ENCODE measurements at regions not wholly inside any gene's neighbourhood (a gene's known extent, or its start where the extent isn't known, plus 50 kb on each side); places are given as distances from the start of the nearest gene placed in this dataset.

DNA sequence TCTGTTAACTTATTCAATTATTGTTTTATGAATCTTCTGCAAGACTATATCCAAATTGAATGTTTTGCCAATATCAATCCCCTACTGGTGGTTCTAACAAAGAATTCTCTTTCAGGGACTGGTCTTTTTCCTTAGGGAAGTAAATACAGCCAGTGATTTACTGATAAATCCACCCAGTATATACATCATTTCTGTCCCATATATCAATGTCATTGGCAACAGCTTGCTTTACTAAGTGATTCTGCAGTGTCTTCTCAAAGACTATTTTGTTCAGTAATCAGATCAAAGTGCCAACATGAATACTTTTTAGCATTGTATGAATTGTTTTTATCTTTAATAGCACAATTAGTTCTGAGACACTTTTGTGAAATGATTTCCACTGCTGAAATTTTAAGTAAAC lies 114.0 kb upstream of the OBI1 start:
- DNase-seq (ENCODE audit: low read depth in 1 of 2, low spot score in 2 of 2), result no peak
- POLR2A ChIA-PET (ENCODE audit: partially characterized antibody), result no interaction called here
- Histone ChIP-seq H3K4me2 (ENCODE audit: insufficient read depth in 1 of 2, low read depth in 2 of 2, low read length in 2 of 2) (no peak overlapping the region), H3K56ac (replicated peaks; ENCODE audit: insufficient read length, low read depth, low read length) (no peak overlapping the region), H3K23ac (ENCODE audit: insufficient read length) (no peak overlapping the region), H4K8ac (ENCODE audit: extremely low read depth, insufficient read depth, low read length) (no peak overlapping the region), H3K27me3 (replicated peaks in 1 of 4; ENCODE audit: control insufficient read depth in 3 of 4, extremely low read depth in 1 of 4, insufficient read depth in 3 of 4, low read length in 3 of 4) (no peaks in the 10 kb centered on the region), H4K20me1 (replicated peaks in 1 of 2; ENCODE audit: control insufficient read depth in 1 of 2, insufficient read depth in 2 of 2, low read length in 2 of 2) (no peaks in the 10 kb centered on the region), H3K79me1 (ENCODE audit: low read depth, low read length) (no peaks in the 10 kb centered on the region), H3K18ac (ENCODE audit: extremely low read depth, low read length) (no peak overlapping the region), H4K5ac (ENCODE audit: insufficient read length, low read depth, low read length) (no peak overlapping the region), H2BK5ac (ENCODE audit: low read depth, low read length) (no peak overlapping the region), H2BK120ac (replicated peaks; ENCODE audit: low read depth, low read length) (no peak overlapping the region), H3K9me3 (ENCODE audit: insufficient read depth in 2 of 2, low read depth in 1 of 2, low read length in 1 of 2) (no peaks in the 10 kb centered on the region), H3K14ac (ENCODE audit: insufficient read length) (no peak overlapping the region), H3K36me3 (ENCODE audit: control insufficient read depth in 2 of 4, insufficient read depth in 4 of 4, low read length in 3 of 4) (no peaks in the 10 kb centered on the region), H3K4ac (replicated peaks; ENCODE audit: insufficient read length, low read depth, low read length) (no peak overlapping the region), H2BK20ac (ENCODE audit: low read length) (no peak overlapping the region), H2BK12ac (ENCODE audit: low read depth, low read length) (no peak overlapping the region), H2AK5ac (ENCODE audit: low read depth, low read length) (no peak overlapping the region), H3K79me2 (ENCODE audit: control insufficient read depth in 1 of 2, insufficient read depth in 2 of 2, low read length in 2 of 2) (no peaks in the 10 kb centered on the region), H4K91ac (replicated peaks; ENCODE audit: insufficient read length, low read length) (no peak overlapping the region), H3K4me3 (ENCODE audit: extremely low read depth in 1 of 4, insufficient read depth in 2 of 4, low read depth in 3 of 4, low read length in 4 of 4) (no peak overlapping the region), H3K23me2 (ENCODE audit: low read depth, low read length) (no peaks in the 10 kb centered on the region), H3K9ac (replicated peaks in 1 of 4; ENCODE audit: extremely low read depth in 1 of 4, low read depth in 3 of 4, low read length in 3 of 4) (no peak overlapping the region), H2BK15ac (ENCODE audit: low read length) (no peak overlapping the region), H2AFZ (ENCODE audit: low read length) (no peak overlapping the region), H3K4me1 (replicated peaks in 1 of 4; ENCODE audit: control insufficient read depth in 3 of 4, insufficient read depth in 4 of 4, low read length in 3 of 4) (peaks cover 2 to 4% (median 3%) of the 10 kb centered on the region in 4 experiments; a peak in 4 of 7 replicates), H3K27ac (ENCODE audit: low read depth, low read length) (no peak overlapping the region)
- CTCF ChIA-PET (ENCODE audit: partially characterized antibody), result interaction anchor here (1.5 kb wide), 1 partner anchor 33 kb away, joined by 4 read pairs; no protein-coding TSS in a partner anchor
- no peak for FAIRE-seq
- TF ChIP-seq BACH1 (IDR thresholded peaks at IDR 0.05; ENCODE audit: low read length), result no peak
- TF ChIP-seq SRF (IDR thresholded peaks at IDR 0.05; ENCODE audit: low read depth, low read length), result no peak
- no peak for TF ChIP-seq GABPA (IDR thresholded peaks at IDR 0.05; ENCODE audit: borderline replicate concordance, insufficient read depth, low read length)
- no peak for TF ChIP-seq ASH2L (IDR thresholded peaks at IDR 0.05; ENCODE audit: low read length)
- TF ChIP-seq CHD1 (IDR thresholded peaks at IDR 0.05; ENCODE audit: low read depth, low read length), result no peak
- TF ChIP-seq TEAD4 (IDR thresholded peaks at IDR 0.05; ENCODE audit: low read depth, low read length), result no peak
- no peak for TF ChIP-seq HDAC2 (IDR thresholded peaks at IDR 0.05; ENCODE audit: borderline replicate concordance in 1 of 2, low read depth in 2 of 2, low read length in 2 of 2)
- TF ChIP-seq CTBP2 (IDR thresholded peaks at IDR 0.05; ENCODE audit: borderline replicate concordance, insufficient read depth, insufficient read length, low read length), result no peak
- no peak for TF ChIP-seq TAF7 (optimal IDR thresholded peaks at IDR 0.05; ENCODE audit: borderline replicate concordance, low read depth, low read length)
- no peak for TF ChIP-seq RAD21 (IDR thresholded peaks at IDR 0.05 in 1 of 2, conservative IDR thresholded peaks at IDR 0.05 in 1 of 2; ENCODE audit: low read depth in 2 of 2, low read length in 2 of 2)

All from H1 (cell line).